IMR-90 (cell line): ENCODE measurements at regions not wholly inside any gene's neighbourhood (a gene's known extent, or its start where the extent isn't known, plus 50 kb on each side); places are given as distances from the start of the nearest gene placed in this dataset.

ENCODE experiments used
- ATAC-seq: fragments of 200-7000 bp; cut with Tn5 transposase; 2 replicates; pipeline ENCODE4 v1.9.1; 2020; ENCODE audit warnings: low read depth, mild to moderate bottlenecking, moderate library complexity
- BruUV-seq: library from RNA; stranded (reverse); fragments of 400-500 nt; replicated peaks from 2 replicates; lab custom pipeline; 2021; lab: Mats Ljungman, UMichigan
- CTCF ChIA-PET: fragments of 300-600 bp; formaldehyde crosslinking; extraction: SDS; loops from one replicate; lab custom pipeline; 2021; ENCODE audit warnings: antibody characterized with exemption; lab: Yijun Ruan, JAX
- POLR2A ChIA-PET: fragments of 300-600 bp; sonication (Branson Sonifier 250); formaldehyde crosslinking; loops from one replicate; lab custom pipeline; 2022; ENCODE audit warnings: antibody characterized with exemption; ENCODE audit not compliant: unreplicated experiment; lab: Charles Lee
- DNase-seq: peaks from one replicate; pipeline ENCODE4 v3.0.0; 2013
- H2AFZ ChIP-seq: replicated peaks from 2 replicates; pipeline ENCODE3; 2013; ENCODE audit warnings: low read length, mild to moderate bottlenecking; ENCODE audit not compliant: poor library complexity
- H2AK5ac ChIP-seq: 2 replicates; pipeline ENCODE4 v1.6.1; 2013; ENCODE audit warnings: low read depth, low read length, inconsistent platforms
- H2AK9ac ChIP-seq: replicated peaks from 2 replicates; pipeline ENCODE3; 2013; ENCODE audit warnings: mild to moderate bottlenecking, low read depth, low read length, moderate library complexity; ENCODE audit not compliant: poor library complexity
- H2BK120ac ChIP-seq: 2 replicates; pipeline ENCODE4 v1.6.1; 2013; ENCODE audit warnings: low read depth, low read length, inconsistent platforms
- H2BK15ac ChIP-seq: 3 replicates; pipeline ENCODE4 v1.6.1; 2013; ENCODE audit warnings: low read depth, low read length, inconsistent platforms
- H2BK20ac ChIP-seq: 2 replicates; pipeline ENCODE4 v1.6.1; 2013; ENCODE audit warnings: low read depth, mild to moderate bottlenecking, inconsistent platforms, low read length, moderate library complexity
- H2BK5ac ChIP-seq: 2 replicates; pipeline ENCODE4 v1.6.1; 2013; ENCODE audit warnings: mild to moderate bottlenecking, low read depth, low read length, inconsistent platforms; ENCODE audit not compliant: poor library complexity, severe bottlenecking
- H3K14ac ChIP-seq: replicated peaks from 2 replicates; pipeline ENCODE4 v1.6.1; 2013; ENCODE audit warnings: low read depth, low read length, inconsistent platforms
- H3K18ac ChIP-seq: 2 replicates; pipeline ENCODE4 v1.6.1; 2013; ENCODE audit warnings: low read depth, low read length, control low read depth
- H3K23ac ChIP-seq: 2 replicates; pipeline ENCODE4 v1.6.1; 2013; ENCODE audit warnings: low read depth, low read length, inconsistent platforms
- H3K27ac ChIP-seq: 2 replicates; pipeline ENCODE4 v1.5.1; 2013; ENCODE audit warnings: mild to moderate bottlenecking, control low read depth, low read length; ENCODE audit not compliant: insufficient read depth
- H3K27me3 ChIP-seq: 2 replicates; pipeline ENCODE4 v1.6.1; 2013; ENCODE audit warnings: low read length; ENCODE audit not compliant: control insufficient read depth, insufficient read depth
- H3K36me3 ChIP-seq: 2 replicates; pipeline ENCODE4 v1.6.1; 2013; ENCODE audit warnings: low read length, mixed read lengths; ENCODE audit not compliant: control insufficient read depth, insufficient read depth
- H3K4ac ChIP-seq: 2 replicates; pipeline ENCODE4 v1.6.1; 2013; ENCODE audit warnings: low read depth, low read length, inconsistent platforms
- H3K4me1 ChIP-seq: 2 replicates; pipeline ENCODE4 v1.6.1; 2013; ENCODE audit warnings: low read length, mixed read lengths; ENCODE audit not compliant: control insufficient read depth, insufficient read depth
- H3K4me2 ChIP-seq: 2 replicates; pipeline ENCODE4 v1.6.1; 2013; ENCODE audit warnings: low read depth, mild to moderate bottlenecking, control low read depth, low read length, moderate library complexity
- H3K4me3 ChIP-seq: 2 replicates; pipeline ENCODE4 v1.5.1; 2013; ENCODE audit warnings: low read depth, mild to moderate bottlenecking, control low read depth, low read length, moderate library complexity; ENCODE audit not compliant: insufficient read depth
- H3K56ac ChIP-seq: 2 replicates; pipeline ENCODE4 v1.6.1; 2013; ENCODE audit warnings: low read length, inconsistent platforms; ENCODE audit not compliant: insufficient read depth; ENCODE audit errors: extremely low read depth
- H3K79me1 ChIP-seq, 2 experiments: 2 replicates each; pipeline ENCODE4 v1.6.1; 2013; ENCODE audit warnings: low read length in 2 of 2, inconsistent platforms in 1 of 2, low read depth in 1 of 2
- H3K9ac ChIP-seq: 2 replicates; pipeline ENCODE4 v1.6.1; 2013; ENCODE audit warnings: low read depth, low read length, control low read depth
- H3K9me1 ChIP-seq: 2 replicates; pipeline ENCODE4 v1.6.1; 2013; ENCODE audit warnings: low read length, inconsistent platforms; ENCODE audit not compliant: insufficient read depth
- H3K9me3 ChIP-seq: 2 replicates; pipeline ENCODE4 v1.6.1; 2013; ENCODE audit warnings: low read length; ENCODE audit not compliant: control insufficient read depth, insufficient read depth
- H4K20me1 ChIP-seq: 2 replicates; pipeline ENCODE4 v1.6.1; 2013; ENCODE audit warnings: low read length, inconsistent platforms; ENCODE audit not compliant: insufficient read depth
- H4K5ac ChIP-seq: 2 replicates; pipeline ENCODE4 v1.6.1; 2013; ENCODE audit warnings: mild to moderate bottlenecking, low read depth, low read length, control low read depth
- H4K8ac ChIP-seq, 2 experiments: 2 replicates each; pipeline ENCODE4 v1.6.1; 2013; ENCODE audit warnings: low read depth in 2 of 2, low read length in 2 of 2, control low read depth in 1 of 2, inconsistent platforms in 1 of 2
- H4K91ac ChIP-seq: 2 replicates; pipeline ENCODE4 v1.6.1; 2013; ENCODE audit warnings: low read depth, low read length, inconsistent platforms; ENCODE audit not compliant: insufficient read depth
- CEBPB ChIP-seq: IDR thresholded peaks from 2 replicates; pipeline ENCODE4 v1.6.1; 2012; ENCODE audit warnings: low read depth, low read length, improper control_type of control experiment
- MAZ ChIP-seq: IDR thresholded peaks from 2 replicates; pipeline ENCODE4 v1.6.1; 2012; ENCODE audit warnings: low read depth, mild to moderate bottlenecking, low read length, improper control_type of control experiment, moderate library complexity, borderline replicate concordance
- WGBS, 2 experiments: methylation state at CpG; one replicate each; pipeline versions ENCODE4 v1.1.5 to v1.1.7; 2013; ENCODE audit warnings: missing lambda C conversion rate in 2 of 2; ENCODE audit not compliant: insufficient read length in 1 of 2; ENCODE audit errors: extremely low coverage in 2 of 2; 5-methylcytosine and 5-hydroxymethylcytosine counted together
- dilution Hi-C: fragments of 300-500 bp; cut with HindIII; formaldehyde crosslinking; loops from one replicate; pipeline ENCODE4 v1.14.3; 2018; ENCODE audit warnings: low sequenced_read_pairs; ENCODE audit not compliant: unreplicated experiment
- in situ Hi-C: fragments of 300-500 bp; cut with MboI; formaldehyde crosslinking; loops from 3 replicates; pipeline ENCODE4 v1.14.3; 2019; ENCODE audit warnings: low sequenced_read_pairs, inconsistent platforms, mixed read lengths
- intact Hi-C: fragments of 100-400 bp; cut with micrococcal nuclease; formaldehyde crosslinking; loops from 2 replicates; pipeline ENCODE4 v1.10.0; 2022

GRCh38 chr21:31408301-31409088 lies 64.4 kb upstream of the TIAM1 start:
- in situ Hi-C loops: no loop called here
- Histone ChIP-seq H3K4ac (no peak overlapping the region), H3K9me1 (no peaks in the 10 kb centered on the region), H3K4me2 (no peak overlapping the region), H2AK9ac (no peak overlapping the region), H2AK5ac (no peak overlapping the region), H3K23ac (no peak overlapping the region), H4K91ac (no peak overlapping the region), H4K20me1 (no peaks in the 10 kb centered on the region), H2BK15ac (no peak overlapping the region), H3K36me3 (no peaks in the 10 kb centered on the region), H3K79me1 (no peaks in the 10 kb centered on the region), H3K27me3 (no peaks in the 10 kb centered on the region), H3K18ac (no peak overlapping the region; the same call in 1 of the 2 replicates), H3K9ac (no peak overlapping the region), H3K4me3 (no peak overlapping the region), H3K56ac (no peak overlapping the region), H3K9me3 (no peaks in the 10 kb centered on the region), H3K4me1 (no peaks in the 10 kb centered on the region), H2BK5ac (no peak overlapping the region), H2AFZ (no peak overlapping the region), H4K5ac (no peak overlapping the region), H2BK20ac (no peak overlapping the region), H3K27ac (no peak overlapping the region), H2BK120ac (no peak overlapping the region), H4K8ac (no peak overlapping the region), H3K14ac (no peak overlapping the region)
- WGBS, 2 experiments: 17% methylated on average over 1 of the region's 10 CpGs; no CpG with 5 or more reads in 1 of the 2 experiments
- TF ChIP-seq MAZ: no peak
- peak; percentile 4; the same call in 1 of the 2 replicates for TF ChIP-seq CEBPB
- ChIA-PET POLR2A (no interaction called here), CTCF (interaction anchor here (0.5 kb wide), 1 partner anchor 12 kb away, joined by 3 read pairs; no protein-coding TSS in a partner anchor)
- DNase-seq (no peak), ATAC-seq (no peak)
- BruUV-seq: no TSS peak
- dilution Hi-C loops: no loop called here
- intact Hi-C loops: no loop called here
